ENCODE measurements at regions not wholly inside any gene's neighbourhood (a gene's known extent, or its start where the extent isn't known, plus 50 kb on each side); places are given as distances from the start of the nearest gene placed in this dataset.
"Not testable (repeated sequence)": the region's sequence is repeated elsewhere in the genome, so short reads cannot be mapped to it uniquely, and the experiment has no call there.

GRCh38 chr13:44887515-44887914 is 101.8 kb downstream of the NUFIP1 start:
- DNase-seq (ENCODE audit: low spot score) = no peak

DNA sequence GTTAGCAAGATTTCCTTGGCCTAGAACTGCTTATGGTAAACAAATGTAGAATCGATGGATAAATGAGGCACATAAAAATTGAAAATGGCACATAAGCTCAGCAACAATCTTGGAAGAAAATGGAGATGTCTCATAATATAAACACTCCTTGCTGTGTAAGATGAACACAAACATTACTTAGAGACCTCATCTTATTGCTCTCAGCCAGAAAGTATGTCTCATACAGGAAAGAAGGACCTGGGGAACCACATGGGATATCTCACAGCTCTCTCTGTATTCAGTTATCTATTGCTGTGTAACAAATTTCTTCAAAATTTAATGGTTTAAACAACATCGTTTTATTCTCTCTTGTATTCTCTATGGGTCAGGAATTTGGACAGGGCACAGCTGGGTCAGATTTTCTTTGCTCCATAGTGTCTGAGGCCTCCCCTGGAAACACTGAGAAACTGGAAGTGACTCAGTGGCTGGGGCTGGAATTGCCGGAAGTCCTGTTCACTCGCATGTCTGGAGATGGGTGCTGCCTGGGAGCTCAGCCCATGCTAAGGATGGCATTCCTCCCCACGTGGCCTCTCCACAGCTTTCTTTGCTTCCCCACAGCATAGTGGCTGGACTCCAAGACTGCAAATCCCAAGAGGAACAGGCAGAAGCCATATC is 105.1 kb downstream of the NUFIP1 start:
- DNase-seq (ENCODE audit: low spot score) = peak; percentile 75

DNA sequence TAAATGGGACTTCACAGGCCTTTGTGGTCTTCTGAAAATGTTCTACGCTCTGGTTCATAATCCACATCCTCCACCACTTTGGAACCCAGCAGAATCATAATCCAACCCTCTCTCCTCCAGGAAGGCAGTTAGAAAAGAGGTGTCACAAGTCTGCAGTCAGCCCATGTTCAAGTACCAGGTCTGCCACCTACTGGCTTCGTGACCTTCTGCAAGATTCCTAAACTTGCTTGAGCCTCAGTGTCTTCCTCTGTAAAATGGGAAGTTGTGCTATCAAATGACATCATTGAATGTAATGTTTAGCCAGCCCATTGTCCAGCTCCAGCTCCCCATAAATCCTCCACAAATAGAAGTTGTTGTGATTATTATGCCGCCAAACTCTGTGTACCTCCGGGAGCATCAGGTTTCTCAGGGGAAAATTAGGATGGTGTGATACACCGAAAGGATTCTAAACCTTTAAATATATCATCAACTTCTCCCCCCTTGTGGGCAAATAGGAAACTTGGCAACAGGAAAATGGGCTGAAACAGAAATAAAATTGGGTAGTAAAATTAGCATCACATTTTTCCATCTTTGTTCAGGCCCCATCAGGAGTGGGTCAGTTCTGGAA is 109.7 kb downstream of the NUFIP1 start:
- DNase-seq (ENCODE audit: low spot score) = peak; percentile 57

- no peak for DNase-seq (ENCODE audit: low spot score)
Observed at GRCh38 chr13:44876782-44877324, 112.4 kb downstream of the NUFIP1 start.

- DNase-seq (ENCODE audit: low spot score) = no peak
Observed at GRCh38 chr13:44874886-44875630, 114.2 kb downstream of the NUFIP1 start.

- no peak for DNase-seq (ENCODE audit: low spot score)
Observed at GRCh38 chr13:44874176-44874575, 115.1 kb downstream of the NUFIP1 start.

DNA sequence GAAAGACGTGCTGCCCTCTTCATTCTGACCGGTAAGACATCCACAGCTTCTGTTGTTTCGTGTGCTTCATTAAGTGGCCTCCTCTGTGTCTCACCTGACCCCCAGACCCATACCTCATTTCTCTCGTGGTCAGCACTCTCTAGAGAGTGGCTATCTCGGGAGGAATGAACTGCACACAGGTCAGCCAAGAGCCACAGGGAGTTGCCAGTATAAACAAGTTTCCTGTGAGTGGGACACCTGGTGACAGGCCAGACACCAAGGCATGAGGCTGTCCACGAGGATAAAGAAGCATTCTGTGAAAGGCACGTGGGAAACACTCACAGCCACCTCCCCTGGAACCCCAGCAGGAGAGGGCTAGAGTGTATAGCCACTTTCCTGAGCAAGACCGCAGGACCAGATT is 115.8 kb downstream of the NUFIP1 start:
- no peak for DNase-seq (ENCODE audit: low spot score)

DNA sequence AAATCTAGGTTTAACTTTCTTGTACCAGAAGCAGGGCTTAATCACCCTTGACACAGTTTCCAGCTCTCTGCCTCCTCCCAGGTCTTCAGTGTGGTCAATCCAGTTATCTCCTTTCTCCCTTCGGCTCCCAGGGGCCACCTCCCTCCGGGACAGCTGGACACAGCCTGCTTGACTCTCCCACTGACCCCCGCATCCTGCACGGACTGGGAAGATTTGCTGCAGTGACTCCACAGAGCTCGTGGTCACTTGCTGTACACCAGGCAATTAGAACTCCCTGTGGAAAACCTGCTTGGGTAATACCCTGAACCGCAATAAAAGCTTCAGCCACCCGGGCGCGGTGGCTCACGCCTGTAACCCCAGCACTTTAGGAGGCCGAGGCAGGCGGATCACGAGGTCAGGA is 116.5 kb downstream of the NUFIP1 start:
- DNase-seq (ENCODE audit: low spot score) = no peak

GRCh38 chr13:44870456-44870929 is 118.8 kb downstream of the NUFIP1 start:
- DNase-seq (ENCODE audit: low spot score) = no peak

DNA sequence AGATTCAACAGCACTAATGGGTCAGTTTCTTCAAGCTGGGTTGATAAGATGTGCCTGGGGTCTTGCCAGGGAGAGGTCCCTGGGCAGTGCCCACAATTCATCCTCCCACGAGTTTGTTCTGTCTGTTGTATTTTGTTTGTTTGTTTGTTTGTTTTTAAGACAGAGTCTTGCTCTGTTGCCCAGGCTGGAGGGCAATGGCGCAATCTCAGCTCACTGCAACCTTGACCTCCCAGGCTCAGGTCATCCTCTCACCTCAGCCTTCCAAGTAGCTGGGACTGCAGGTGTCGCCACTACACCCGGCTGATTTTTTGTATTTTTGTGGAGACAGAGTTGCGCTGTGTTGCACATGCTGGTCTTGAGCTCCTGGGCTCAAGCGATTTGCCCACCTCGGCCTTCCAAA is 120.1 kb downstream of the NUFIP1 start:
- DNase-seq (ENCODE audit: low spot score) = no peak

GRCh38 chr13:44868397-44868796 is 120.9 kb downstream of the NUFIP1 start:
- DNase-seq (ENCODE audit: low spot score) = no peak

DNA sequence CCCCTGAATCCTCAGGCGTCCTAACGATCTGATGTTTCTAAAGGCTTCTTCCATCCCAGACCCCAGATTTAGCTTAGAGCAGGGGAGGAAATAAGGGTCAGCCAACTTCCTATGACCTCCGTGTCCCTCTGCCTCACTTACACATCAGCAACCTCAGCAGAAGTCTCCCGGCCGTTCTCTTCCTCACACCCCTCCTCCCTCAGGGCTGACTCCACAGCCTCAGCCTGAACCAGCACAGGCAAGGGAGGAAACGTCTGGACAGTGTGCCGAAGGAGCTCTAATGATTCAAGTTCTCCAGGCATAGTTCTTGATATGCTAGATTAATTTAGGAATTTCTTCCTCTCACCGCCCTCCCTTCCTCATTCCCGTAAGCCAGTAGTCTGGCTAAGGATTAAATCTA is 121.4 kb downstream of the NUFIP1 start:
- DNase-seq (ENCODE audit: low spot score) = no peak

- no peak for DNase-seq (ENCODE audit: low spot score)
Observed at GRCh38 chr13:44866411-44866911, 122.8 kb downstream of the NUFIP1 start.

GRCh38 chr13:44865722-44866410 is 123.4 kb downstream of the NUFIP1 start:
- no peak for DNase-seq (ENCODE audit: low spot score)

DNA sequence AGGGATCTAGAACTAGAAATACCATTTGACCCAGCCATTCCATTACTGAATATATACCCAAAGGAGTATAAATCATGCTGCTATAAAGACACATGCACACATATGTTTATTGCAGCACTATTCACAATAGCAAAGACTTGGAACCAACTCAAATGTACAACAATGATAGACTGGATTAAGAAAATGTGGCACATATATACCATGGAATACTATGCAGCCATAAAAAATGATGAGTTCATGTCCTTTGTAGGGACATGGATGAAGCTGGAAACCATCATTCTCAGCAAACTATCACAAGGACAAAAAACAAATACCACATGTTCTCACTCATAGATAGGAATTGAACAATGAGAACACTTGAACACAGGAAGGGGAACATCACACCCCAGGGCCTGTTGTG is 125.6 kb downstream of the NUFIP1 start:
- DNase-seq (ENCODE audit: low spot score) = not testable (repeated sequence)

- DNase-seq (ENCODE audit: low spot score) = no peak
Observed at GRCh38 chr13:44860454-44860853, 128.8 kb downstream of the NUFIP1 start.

DNA sequence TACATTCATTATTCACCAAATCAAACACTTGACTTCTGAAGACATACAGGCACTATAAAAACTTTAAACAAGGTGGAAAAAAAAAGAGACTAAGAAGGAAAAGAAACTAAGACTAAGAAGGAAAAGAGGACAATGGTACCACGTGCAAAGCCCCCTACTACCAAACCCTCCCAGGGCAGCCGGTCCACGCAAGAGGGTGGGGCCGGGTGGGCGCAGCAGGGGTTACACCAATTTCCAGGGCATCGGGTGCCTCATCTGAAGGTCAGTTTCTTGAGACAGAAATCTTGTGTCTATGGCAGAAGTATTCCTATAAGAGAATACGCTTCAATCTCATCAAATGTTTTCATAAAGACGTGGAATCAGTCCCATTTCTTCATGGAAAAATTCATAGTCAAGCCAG is 131.5 kb downstream of the NUFIP1 start:
- DNase-seq (ENCODE audit: low spot score) = no peak

DNA sequence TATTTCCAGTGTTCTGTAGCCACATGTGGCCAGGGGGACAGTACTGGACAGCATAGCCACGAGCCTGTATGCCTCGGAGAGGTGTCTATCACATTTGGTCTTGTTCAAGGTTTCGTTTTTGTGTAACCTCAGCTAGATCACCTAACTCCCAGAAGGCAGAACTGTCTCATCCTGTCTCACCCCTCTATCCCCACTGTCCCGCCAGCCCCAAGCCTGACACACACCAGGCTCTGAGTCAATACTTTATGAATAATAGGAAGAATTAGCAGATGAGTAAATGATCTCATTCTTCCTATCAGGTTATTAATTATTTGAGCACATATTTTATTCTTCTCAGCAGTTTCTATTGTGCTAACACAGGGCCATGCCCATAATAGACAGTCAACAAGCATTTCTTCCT is 132.2 kb downstream of the NUFIP1 start:
- DNase-seq (ENCODE audit: low spot score) = no peak

- no peak for DNase-seq (ENCODE audit: low spot score)
Observed at GRCh38 chr13:44855860-44856259, 133.4 kb downstream of the NUFIP1 start.

DNA sequence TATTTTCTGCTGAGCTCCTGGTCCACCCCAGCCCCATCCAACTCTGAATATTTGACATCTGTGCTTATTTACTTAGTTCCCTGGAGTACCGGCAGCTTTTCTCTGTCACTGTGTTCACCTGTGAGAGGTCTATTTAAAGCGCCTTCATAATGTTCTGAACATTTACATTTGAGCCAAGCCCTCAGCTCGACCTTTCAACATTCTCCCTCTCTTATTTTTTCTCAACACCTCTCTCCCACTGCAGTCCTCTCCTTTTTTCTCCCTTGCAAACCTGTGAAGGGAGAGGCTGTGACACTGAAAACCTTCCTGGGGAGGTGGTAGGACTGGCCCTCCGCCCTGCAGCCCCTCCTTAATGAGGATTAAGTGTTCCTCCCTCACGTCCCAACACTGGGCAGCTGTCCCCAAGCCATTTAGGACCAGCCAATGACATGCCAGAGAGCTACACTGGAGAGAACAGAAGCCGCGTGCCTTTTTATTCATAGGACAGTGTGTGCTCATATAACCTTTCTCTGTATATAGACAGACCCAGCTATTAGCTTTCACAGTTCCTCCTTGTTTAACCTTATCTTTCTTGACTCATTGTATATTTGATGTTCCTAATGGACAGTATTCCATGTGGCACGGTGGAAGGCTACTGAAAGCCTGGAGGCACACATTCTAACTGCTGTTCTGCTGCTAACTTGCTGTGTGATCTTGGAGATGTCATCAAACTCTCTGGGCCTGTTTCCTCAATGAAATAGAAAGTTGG is 134.8 kb downstream of the NUFIP1 start:
- no peak for DNase-seq (ENCODE audit: low spot score)

- no peak for DNase-seq (ENCODE audit: low spot score)
Observed at GRCh38 chr13:44853641-44854040, 135.6 kb downstream of the NUFIP1 start.
